ENCODE measurements at regions not wholly inside any gene's neighbourhood (a gene's known extent, or its start where the extent isn't known, plus 50 kb on each side); places are given as distances from the start of the nearest gene placed in this dataset.

- no peak overlapping the region for H3K4me2 ChIP-seq (ENCODE audit: insufficient read depth, low read length)
- no peak for TF ChIP-seq CTCF (IDR thresholded peaks at IDR 0.05; ENCODE audit: extremely low read depth, low read depth, low read length)
- H3K27ac ChIP-seq (ENCODE audit: low read depth, low read length) = no peak overlapping the region
- no peaks in the 10 kb centered on the region for H3K36me3 ChIP-seq (ENCODE audit: insufficient read depth, low read length)
- H3K79me2 ChIP-seq (ENCODE audit: insufficient read depth, low read length) = no peaks in the 10 kb centered on the region
- H3K9me3 ChIP-seq (ENCODE audit: low read depth, low read length) = no peaks in the 10 kb centered on the region
- H3K4me3 ChIP-seq (ENCODE audit: insufficient read depth, low read length) = no peak overlapping the region
- no peak overlapping the region for H2AFZ ChIP-seq (ENCODE audit: low read length)
- H4K20me1 ChIP-seq (ENCODE audit: insufficient read depth, low read length) = no peaks in the 10 kb centered on the region
- DNase-seq (ENCODE audit: insufficient read length, low spot score, missing footprints) = no peak
- no peaks in the 10 kb centered on the region for H3K27me3 ChIP-seq (ENCODE audit: insufficient read depth, low read length)
- H3K4me1 ChIP-seq (ENCODE audit: insufficient read depth, low read length) = no peaks in the 10 kb centered on the region
These were observed 210.9 kb upstream of the DDX18 start for GRCh38 chr2:117603567-117603966.

- Histone ChIP-seq H3K27ac (ENCODE audit: low read depth, low read length) (no peak overlapping the region), H3K79me2 (ENCODE audit: insufficient read depth, low read length) (no peaks in the 10 kb centered on the region), H2AFZ (ENCODE audit: low read length) (no peak overlapping the region), H4K20me1 (ENCODE audit: insufficient read depth, low read length) (no peaks in the 10 kb centered on the region), H3K9me3 (ENCODE audit: low read depth, low read length) (no peaks in the 10 kb centered on the region), H3K4me1 (ENCODE audit: insufficient read depth, low read length) (no peaks in the 10 kb centered on the region), H3K36me3 (ENCODE audit: insufficient read depth, low read length) (no peaks in the 10 kb centered on the region), H3K27me3 (ENCODE audit: insufficient read depth, low read length) (no peaks in the 10 kb centered on the region), H3K4me2 (ENCODE audit: insufficient read depth, low read length) (no peak overlapping the region), H3K4me3 (ENCODE audit: insufficient read depth, low read length) (no peak overlapping the region)
- DNase-seq (ENCODE audit: insufficient read length, low spot score, missing footprints) = no peak
- TF ChIP-seq CTCF (IDR thresholded peaks at IDR 0.05; ENCODE audit: extremely low read depth, low read depth, low read length) = no peak
These were observed 207.3 kb upstream of the DDX18 start for GRCh38 chr2:117607202-117607601.

GRCh38 chr2:117613101-117613500 is 201.4 kb upstream of the DDX18 start:
- H3K9me3 ChIP-seq (ENCODE audit: low read depth, low read length) = peaks cover 3% of the 10 kb centered on the region

GRCh38 chr2:117614296-117614695 is 200.2 kb upstream of the DDX18 start:
- Histone ChIP-seq H3K4me3 (ENCODE audit: insufficient read depth, low read length) (no peak overlapping the region), H3K27ac (ENCODE audit: low read depth, low read length) (no peak overlapping the region)
- no peak for TF ChIP-seq CTCF (IDR thresholded peaks at IDR 0.05; ENCODE audit: extremely low read depth, low read depth, low read length)

More at GRCh38 chr2:117613101-117613500, 201.4 kb upstream of the DDX18 start:
- TF ChIP-seq CTCF (IDR thresholded peaks at IDR 0.05; ENCODE audit: extremely low read depth, low read depth, low read length) = no peak
- Histone ChIP-seq H3K27ac (ENCODE audit: low read depth, low read length) (no peak overlapping the region), H4K20me1 (ENCODE audit: insufficient read depth, low read length) (no peaks in the 10 kb centered on the region), H3K27me3 (ENCODE audit: insufficient read depth, low read length) (no peaks in the 10 kb centered on the region), H2AFZ (ENCODE audit: low read length) (no peak overlapping the region), H3K4me3 (ENCODE audit: insufficient read depth, low read length) (no peak overlapping the region), H3K4me2 (ENCODE audit: insufficient read depth, low read length) (no peak overlapping the region), H3K79me2 (ENCODE audit: insufficient read depth, low read length) (no peaks in the 10 kb centered on the region), H3K36me3 (ENCODE audit: insufficient read depth, low read length) (no peaks in the 10 kb centered on the region), H3K4me1 (ENCODE audit: insufficient read depth, low read length) (no peaks in the 10 kb centered on the region)
- DNase-seq (ENCODE audit: insufficient read length, low spot score, missing footprints) = no peak

More at GRCh38 chr2:117614296-117614695, 200.2 kb upstream of the DDX18 start:
- DNase-seq (ENCODE audit: insufficient read length, low spot score, missing footprints) = no peak
- no peak overlapping the region for H3K4me2 ChIP-seq (ENCODE audit: insufficient read depth, low read length)
- H3K9me3 ChIP-seq (ENCODE audit: low read depth, low read length) = peaks cover 4% of the 10 kb centered on the region
- H2AFZ ChIP-seq (ENCODE audit: low read length) = no peak overlapping the region
- no peaks in the 10 kb centered on the region for H3K27me3 ChIP-seq (ENCODE audit: insufficient read depth, low read length)
- H3K4me1 ChIP-seq (ENCODE audit: insufficient read depth, low read length) = no peaks in the 10 kb centered on the region
- H4K20me1 ChIP-seq (ENCODE audit: insufficient read depth, low read length) = no peaks in the 10 kb centered on the region
- no peaks in the 10 kb centered on the region for H3K79me2 ChIP-seq (ENCODE audit: insufficient read depth, low read length)
- no peaks in the 10 kb centered on the region for H3K36me3 ChIP-seq (ENCODE audit: insufficient read depth, low read length)

All from osteoblast (primary cell).